Transverse colon (tissue), 4 donors: ENCODE measurements at regions not wholly inside any gene's neighbourhood (a gene's known extent, or its start where the extent isn't known, plus 50 kb on each side); places are given as distances from the start of the nearest gene placed in this dataset.

Experiments
- DNase-seq: peaks from one replicate; pipeline ENCODE4 v3.0.0-alpha.2; 2019
- H3K27ac ChIP-seq, 4 donors: fragments of 200-600 bp; sonication (generic); 2 replicates each; pipeline ENCODE4 v1.5.1; 2016 to 2018; ENCODE audit warnings: inconsistent platforms in 4 of 4
- H3K27me3 ChIP-seq: fragments of 200-600 bp; sonication (generic); 2 replicates; pipeline ENCODE4 v1.5.1; 2017; ENCODE audit warnings: inconsistent platforms
- H3K36me3 ChIP-seq, 4 donors: fragments of 200-600 bp; sonication (generic); 2 replicates each; pipeline ENCODE4 v1.5.1; 2017 to 2019; ENCODE audit warnings: inconsistent platforms in 4 of 4
- H3K4me1 ChIP-seq, 4 donors: fragments of 200-600 bp; sonication (generic); 2 replicates each; pipeline ENCODE4 v1.5.1; 2017 to 2020; ENCODE audit warnings: inconsistent platforms in 4 of 4
- H3K4me3 ChIP-seq, 4 donors: fragments of 200-600 bp; sonication (generic); 1 replicate in 1 of 4; 2 replicates in 3 of 4; pipeline versions ENCODE4 v1.5.1 to v1.6.1; 2017 to 2019; ENCODE audit warnings: inconsistent platforms in 4 of 4
- H3K9me3 ChIP-seq, 2 donors: fragments of 200-600 bp; sonication (generic); 2 replicates each; pipeline ENCODE4 v1.5.1; 2017 to 2019; ENCODE audit warnings: inconsistent platforms in 2 of 2
- EP300 ChIP-seq: sonication (generic); formaldehyde crosslinking; IDR thresholded peaks from one replicate; pipeline ENCODE4 v1.6.1; 2017; ENCODE audit warnings: antibody characterized with exemption, low read depth
- POLR2A ChIP-seq: fragments of 450-650 bp; IDR thresholded peaks from one replicate; pipeline ENCODE4 v1.6.1; 2016; ENCODE audit warnings: antibody characterized with exemption, mild to moderate bottlenecking, moderate library complexity
- POLR2AphosphoS5 ChIP-seq, 3 donors: sonication (generic); formaldehyde crosslinking; IDR thresholded peaks; one replicate each; pipeline ENCODE4 v1.6.1; 2016; ENCODE audit warnings: antibody characterized with exemption in 3 of 3
- WGBS, 2 donors: methylation state at CpG; one replicate each; pipeline ENCODE4 v1.1.5; 2018; ENCODE audit warnings: low coverage in 1 of 2; 5-methylcytosine and 5-hydroxymethylcytosine counted together
- in situ Hi-C, 4 donors: fragments of 200-750 bp; cut with MboI; loops; one replicate each; pipeline versions ENCODE4 v1.15.0 to v1.15.1; 2017; ENCODE audit warnings: low sequenced_read_pairs in 3 of 4, low pct_ligation_motif_present in 1 of 4, low pct_unique_long_range_greater_than_20kb in 1 of 4
- intact Hi-C: fragments of 100-400 bp; cut with DNase I; formaldehyde crosslinking; loops from one replicate; pipeline ENCODE4 v1.15.1; 2023; ENCODE audit warnings: low total_unique reads
- TF ChIP-seq, protein P1 (sequence below), 5 experiments: fragments of 200-600 bp in 3 of 5; fragments of 450-650 bp in 2 of 5; sonication (generic) in 3 of 5; IDR thresholded peaks; 1 replicate in 2 of 5; 2 replicates in 3 of 5; pipeline ENCODE4 v1.5.1; 2016 to 2017; ENCODE audit warnings: antibody characterized with exemption in 5 of 5, inconsistent platforms in 3 of 5, mild to moderate bottlenecking in 2 of 5, moderate library complexity in 1 of 5

DNA sequence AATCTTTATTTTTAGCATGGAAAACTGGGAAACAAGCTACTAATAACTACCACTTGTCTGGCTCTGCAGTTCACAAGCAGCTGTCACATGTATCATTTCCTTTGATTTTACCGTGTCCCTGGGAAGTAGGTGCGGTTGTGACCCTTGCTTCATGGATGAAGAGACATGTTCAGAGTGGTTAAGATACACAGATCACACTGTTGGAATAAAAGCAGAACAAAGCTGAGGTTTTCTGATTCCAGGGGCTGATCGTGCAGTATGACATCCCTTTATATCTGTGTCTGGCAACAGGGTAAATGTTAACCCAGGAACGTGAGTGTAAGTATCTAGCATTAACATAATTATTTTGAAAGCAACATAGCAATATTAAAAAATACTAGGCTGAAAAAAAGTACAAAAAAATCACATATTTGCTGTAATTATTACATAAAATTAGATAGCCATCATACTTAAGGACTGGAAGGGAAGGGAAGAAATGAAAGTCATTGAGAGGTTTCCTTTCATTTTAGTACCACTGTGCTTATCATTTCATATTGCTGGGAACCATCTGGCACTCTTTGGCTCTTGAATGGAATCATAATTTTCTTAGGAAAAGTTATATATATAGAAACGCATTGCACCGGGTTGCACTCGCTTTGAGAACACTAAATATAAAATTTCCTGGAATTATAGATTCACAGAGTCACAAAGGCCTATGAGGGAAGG, 62.8 kb upstream of the PAXBP1 start:
- H3K27me3 ChIP-seq = peaks cover 9% of the 10 kb centered on the region
- H3K9me3 ChIP-seq = peaks cover 0 to 6% of the 10 kb centered on the region in 2 donors
- in situ Hi-C loops (loop anchor here in 2 of 4 donors (10.0 to 25.0 kb wide), 2 partner anchors 360 to 628 kb away; no protein-coding TSS in a partner anchor), intact Hi-C loops (no loop called here)
- TF ChIP-seq POLR2AphosphoS5 (IDR thresholded peaks at IDR 0.05) (no peak), EP300 (no peak)
- DNase-seq = no peak
- H3K4me3 ChIP-seq = no peak overlapping the region
- H3K36me3 ChIP-seq = no peaks in the 10 kb centered on the region
- H3K27ac ChIP-seq = no peak overlapping the region
- WGBS, 2 donors = 74% methylated on average over 6 to 7 of the region's 7 CpGs
- H3K4me1 ChIP-seq = peaks cover 0 to 4% (median 0%) of the 10 kb centered on the region in 4 donors

DNA sequence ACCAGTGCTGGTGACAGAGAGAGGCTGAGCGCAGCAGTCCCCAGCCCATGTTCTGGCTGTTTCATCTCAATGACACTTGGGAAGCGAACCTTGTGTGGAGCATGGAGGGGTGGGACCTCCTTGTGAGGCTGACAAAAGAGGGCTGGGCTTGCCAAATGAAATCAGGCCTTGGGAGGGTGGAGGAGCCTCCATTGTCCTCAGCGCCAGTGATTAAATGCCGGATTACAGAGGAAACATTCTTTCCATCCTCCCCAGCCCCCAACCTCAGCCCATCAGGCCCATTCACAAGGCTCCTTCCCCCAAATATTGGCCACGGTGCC, 63.3 kb upstream of the PAXBP1 start:
- in situ Hi-C loops = loop anchor here in 2 of 4 donors (10.0 to 25.0 kb wide), 2 partner anchors 360 to 627 kb away; no protein-coding TSS in a partner anchor
- no peak for TF ChIP-seq EP300
- no peak for TF ChIP-seq POLR2AphosphoS5 (IDR thresholded peaks at IDR 0.05)
- TF ChIP-seq, protein P1, sequence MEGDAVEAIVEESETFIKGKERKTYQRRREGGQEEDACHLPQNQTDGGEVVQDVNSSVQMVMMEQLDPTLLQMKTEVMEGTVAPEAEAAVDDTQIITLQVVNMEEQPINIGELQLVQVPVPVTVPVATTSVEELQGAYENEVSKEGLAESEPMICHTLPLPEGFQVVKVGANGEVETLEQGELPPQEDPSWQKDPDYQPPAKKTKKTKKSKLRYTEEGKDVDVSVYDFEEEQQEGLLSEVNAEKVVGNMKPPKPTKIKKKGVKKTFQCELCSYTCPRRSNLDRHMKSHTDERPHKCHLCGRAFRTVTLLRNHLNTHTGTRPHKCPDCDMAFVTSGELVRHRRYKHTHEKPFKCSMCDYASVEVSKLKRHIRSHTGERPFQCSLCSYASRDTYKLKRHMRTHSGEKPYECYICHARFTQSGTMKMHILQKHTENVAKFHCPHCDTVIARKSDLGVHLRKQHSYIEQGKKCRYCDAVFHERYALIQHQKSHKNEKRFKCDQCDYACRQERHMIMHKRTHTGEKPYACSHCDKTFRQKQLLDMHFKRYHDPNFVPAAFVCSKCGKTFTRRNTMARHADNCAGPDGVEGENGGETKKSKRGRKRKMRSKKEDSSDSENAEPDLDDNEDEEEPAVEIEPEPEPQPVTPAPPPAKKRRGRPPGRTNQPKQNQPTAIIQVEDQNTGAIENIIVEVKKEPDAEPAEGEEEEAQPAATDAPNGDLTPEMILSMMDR (IDR thresholded peaks at IDR 0.05) = no peak
- TF ChIP-seq POLR2A = no peak
- Histone ChIP-seq H3K9me3 (peaks cover 0 to 6% of the 10 kb centered on the region in 2 donors), H3K36me3 (no peaks in the 10 kb centered on the region), H3K4me3 (no peak overlapping the region), H3K27ac (no peak overlapping the region), H3K4me1 (peaks cover 0 to 4% (median 0%) of the 10 kb centered on the region in 4 donors), H3K27me3 (peaks cover 9% of the 10 kb centered on the region)
- WGBS, 2 donors = 82% methylated on average over 5 of the region's 5 CpGs; no CpG with 5 or more reads in 1 of the 2 donors
- intact Hi-C loops = no loop called here
- DNase-seq = no peak

DNA sequence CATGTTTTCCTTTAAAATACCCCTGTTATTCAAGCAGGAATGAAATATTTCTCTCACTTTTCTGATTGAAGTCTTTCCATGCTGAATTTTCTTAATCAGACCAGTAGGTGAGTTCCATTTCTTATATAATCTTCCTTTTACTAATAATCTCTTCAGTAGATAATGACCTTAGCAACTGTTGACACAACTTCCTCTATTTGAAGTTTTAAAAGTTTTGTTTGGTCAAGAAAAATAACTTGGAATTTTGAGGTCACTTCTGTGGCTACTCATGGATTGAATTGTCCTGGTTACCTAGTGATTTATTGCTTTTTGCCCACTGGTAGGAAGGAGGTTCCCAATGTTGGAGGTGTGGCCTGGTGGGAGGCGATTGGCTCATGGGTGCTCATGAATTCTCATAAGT, 70.6 kb upstream of the PAXBP1 start:
- WGBS, 2 donors = 100% methylated on average over 1 of the region's 1 CpG; no CpG with 5 or more reads in 1 of the 2 donors
- TF ChIP-seq EP300 (no peak), POLR2AphosphoS5 (IDR thresholded peaks at IDR 0.05) (no peak), POLR2A (no peak)
- TF ChIP-seq, protein P1 (IDR thresholded peaks at IDR 0.05) = no peak
- H3K27me3 ChIP-seq = peaks cover 18% of the 10 kb centered on the region
- intact Hi-C loops = no loop called here
- no peaks in the 10 kb centered on the region for H3K4me1 ChIP-seq
- in situ Hi-C loops = loop anchor here in 1 of 4 donors (25.0 kb wide), 1 partner anchor 620 kb away; no protein-coding TSS in a partner anchor
- no peak overlapping the region for H3K4me3 ChIP-seq
- H3K36me3 ChIP-seq = no peaks in the 10 kb centered on the region
- no peak overlapping the region for H3K27ac ChIP-seq
- DNase-seq = no peak
- H3K9me3 ChIP-seq = no peaks in the 10 kb centered on the region

DNA sequence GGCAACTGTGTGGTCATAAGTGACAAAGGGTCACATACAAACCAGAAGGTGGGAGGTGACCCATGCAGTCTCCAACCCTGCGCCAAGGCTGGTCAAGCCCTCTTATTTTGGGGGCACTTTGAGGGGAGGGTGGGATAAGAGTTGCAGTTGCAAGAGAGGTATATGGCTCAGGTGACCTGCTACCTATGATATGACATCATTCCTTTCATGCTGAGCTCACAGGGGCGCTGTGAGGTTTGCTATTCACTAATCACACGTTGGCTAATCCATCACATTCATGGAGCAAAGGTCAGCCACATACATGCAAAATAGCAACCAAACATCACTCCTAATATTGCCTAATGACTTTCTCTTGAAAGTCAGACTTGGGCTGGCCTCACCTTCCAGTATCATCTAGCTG, 72.0 kb upstream of the PAXBP1 start:
- Histone ChIP-seq H3K27ac (no peak overlapping the region), H3K9me3 (no peaks in the 10 kb centered on the region), H3K4me3 (no peak overlapping the region), H3K36me3 (no peaks in the 10 kb centered on the region), H3K27me3 (peaks cover 16% of the 10 kb centered on the region), H3K4me1 (no peaks in the 10 kb centered on the region)
- in situ Hi-C loops = loop anchor here in 1 of 4 donors (25.0 kb wide), 1 partner anchor 619 kb away; no protein-coding TSS in a partner anchor
- no peak for DNase-seq
- no peak for TF ChIP-seq EP300
- no peak for TF ChIP-seq POLR2A
- no peak for TF ChIP-seq POLR2AphosphoS5 (IDR thresholded peaks at IDR 0.05)
- TF ChIP-seq, protein P1 (IDR thresholded peaks at IDR 0.05) = no peak
- WGBS, 2 donors = 66 to 70% methylated on average over 2 to 3 of the region's 3 CpGs
- intact Hi-C loops = no loop called here
